GM21381 (cell line): ENCODE measurements at regions not wholly inside any gene's neighbourhood (a gene's known extent, or its start where the extent isn't known, plus 50 kb on each side); places are given as distances from the start of the nearest gene placed in this dataset.
"Not testable (repeated sequence)": the region's sequence is repeated elsewhere in the genome, so short reads cannot be mapped to it uniquely, and the experiment has no call there.

Source experiments
- ATAC-seq: cut with Tn5 transposase; IDR thresholded peaks from one replicate; pipeline ENCODE4 v1.9.1; 2021; ENCODE audit warnings: mild to moderate bottlenecking, moderate library complexity; ENCODE audit not compliant: unreplicated experiment

DNA sequence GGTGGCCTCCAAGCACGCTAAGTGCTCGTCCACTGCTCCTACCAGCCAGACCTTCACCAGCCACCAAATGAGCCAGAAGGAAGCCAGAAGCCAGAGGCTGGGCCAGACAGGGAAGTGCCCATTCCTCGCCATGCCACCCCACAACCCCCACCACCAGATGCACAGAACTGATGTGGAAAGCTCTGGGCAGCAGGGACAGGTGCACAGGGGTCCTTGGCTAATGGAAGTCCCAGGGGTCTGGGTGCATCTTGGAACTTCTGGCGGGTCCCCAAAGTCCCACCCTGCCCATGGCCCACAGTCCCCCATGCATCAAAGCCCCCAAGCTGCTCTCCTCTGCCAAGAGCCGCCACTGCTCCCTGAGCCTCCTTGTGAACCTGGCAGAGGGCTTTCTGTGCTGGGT, 173.1 kb upstream of the ID2 start:
- ATAC-seq = no peak

DNA sequence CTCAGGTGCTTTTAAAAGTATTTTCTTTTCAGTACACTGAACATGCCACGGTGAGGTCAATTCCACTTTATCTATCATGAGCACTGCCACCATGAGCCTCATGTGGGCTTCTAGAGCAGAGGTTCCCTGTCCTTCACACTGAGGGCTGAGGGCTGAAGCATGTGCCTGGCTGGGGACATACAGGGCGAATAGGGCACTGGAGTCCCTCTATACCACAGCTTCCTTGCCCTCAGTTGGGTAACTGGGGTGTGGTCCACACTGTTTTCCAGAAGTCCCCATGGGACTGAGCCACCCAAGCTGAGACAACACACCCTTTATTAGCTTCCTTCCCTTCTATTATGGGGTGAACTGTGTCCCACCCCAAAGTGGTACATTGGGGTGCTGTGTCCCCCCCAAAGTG, 172.2 kb upstream of the ID2 start:
- no peak for ATAC-seq

- not testable (repeated sequence) for ATAC-seq
These were observed 171.8 kb upstream of the ID2 start for GRCh38 chr2:8510055-8510454.

GRCh38 chr2:8510519-8510918, 171.3 kb upstream of the ID2 start:
- no peak for ATAC-seq

DNA sequence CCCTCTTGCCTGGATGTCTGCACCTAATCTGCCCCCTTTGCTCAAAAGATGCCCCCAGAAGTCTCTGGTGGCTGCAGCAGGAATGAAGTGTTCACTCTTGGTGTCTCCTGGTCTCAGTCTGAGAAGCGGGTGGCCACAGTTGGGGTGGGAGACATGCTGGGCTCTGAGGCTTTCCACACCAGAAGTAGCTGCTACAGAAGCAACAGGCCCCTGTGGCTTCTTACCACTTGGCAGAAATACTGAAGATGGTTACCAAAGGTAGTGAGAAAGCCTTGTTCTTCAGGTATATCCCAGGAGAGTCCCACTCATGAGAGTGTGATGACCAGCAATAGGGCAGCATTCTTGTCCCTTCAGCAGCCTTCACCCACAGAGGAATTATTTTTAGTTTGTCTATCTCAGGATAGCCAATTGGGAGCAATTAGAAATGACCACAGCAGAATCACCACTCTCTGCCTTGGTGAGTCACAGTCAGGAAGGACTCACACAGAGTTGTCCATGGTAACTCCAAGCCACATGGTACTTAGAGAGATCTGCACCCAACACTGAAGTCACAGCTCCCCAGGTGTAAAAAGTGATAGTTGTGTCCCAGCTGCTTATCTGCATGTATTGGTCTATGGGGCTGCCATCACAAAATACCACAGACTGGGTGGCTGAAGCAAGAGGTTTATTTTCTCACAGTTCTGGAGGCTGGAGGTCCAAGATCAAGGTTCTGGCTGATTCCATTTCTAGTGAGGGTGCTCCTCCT, 169.8 kb upstream of the ID2 start:
- ATAC-seq = no peak

DNA sequence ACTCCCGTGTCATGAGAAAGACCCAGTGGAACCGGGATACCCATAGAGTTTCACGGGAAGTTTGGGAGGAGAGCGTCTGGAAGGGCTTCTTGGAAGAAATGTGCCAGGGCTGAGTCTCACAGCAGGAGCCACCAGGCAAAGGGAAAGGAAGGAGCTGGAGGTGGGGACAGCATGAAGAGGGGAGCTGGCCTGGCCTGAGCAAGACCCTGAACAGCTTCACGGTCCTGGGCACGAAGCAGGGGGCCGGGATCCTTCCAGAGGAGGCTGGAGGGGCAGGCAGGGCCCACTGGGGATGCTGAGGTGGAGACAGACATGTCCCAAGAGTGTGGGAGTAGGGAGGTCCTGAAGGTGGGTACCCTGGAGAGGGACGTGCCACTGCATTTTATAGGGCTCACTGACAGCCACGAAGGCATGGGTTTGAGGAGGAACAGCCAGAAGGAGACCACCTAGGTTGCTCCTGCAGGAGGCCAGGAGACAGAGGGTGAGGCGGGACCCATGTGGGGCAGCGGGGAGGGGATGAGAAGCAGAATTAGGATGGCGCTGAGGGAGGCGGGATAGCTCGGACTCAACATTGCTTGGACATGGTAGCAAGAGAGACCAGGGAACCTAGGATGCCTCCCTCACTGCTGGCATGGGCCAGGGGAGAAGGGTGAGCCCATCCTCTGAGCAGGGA, 168.1 kb upstream of the ID2 start:
- ATAC-seq = no peak

DNA sequence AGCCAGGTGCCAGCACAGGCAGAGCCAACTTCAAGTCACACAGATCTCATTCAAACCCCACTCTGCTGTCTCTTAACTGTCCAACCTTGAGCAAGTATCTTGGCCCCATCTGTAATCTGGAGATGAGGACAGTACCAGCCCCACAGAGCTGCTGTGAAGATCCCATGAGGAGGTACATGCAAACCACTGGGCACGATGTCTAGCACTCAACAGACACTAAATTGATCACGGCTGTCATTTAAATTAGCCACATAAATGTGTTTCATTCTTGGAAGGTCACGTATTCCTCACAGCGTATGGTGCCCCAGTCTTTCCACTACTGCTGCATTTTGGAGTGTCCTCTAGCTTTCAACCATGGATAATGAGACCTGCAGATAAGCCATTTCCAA, 167.6 kb upstream of the ID2 start:
- ATAC-seq = no peak

GRCh38 chr2:8514796-8515758, 166.8 kb upstream of the ID2 start:
- ATAC-seq = peak; percentile 62

DNA sequence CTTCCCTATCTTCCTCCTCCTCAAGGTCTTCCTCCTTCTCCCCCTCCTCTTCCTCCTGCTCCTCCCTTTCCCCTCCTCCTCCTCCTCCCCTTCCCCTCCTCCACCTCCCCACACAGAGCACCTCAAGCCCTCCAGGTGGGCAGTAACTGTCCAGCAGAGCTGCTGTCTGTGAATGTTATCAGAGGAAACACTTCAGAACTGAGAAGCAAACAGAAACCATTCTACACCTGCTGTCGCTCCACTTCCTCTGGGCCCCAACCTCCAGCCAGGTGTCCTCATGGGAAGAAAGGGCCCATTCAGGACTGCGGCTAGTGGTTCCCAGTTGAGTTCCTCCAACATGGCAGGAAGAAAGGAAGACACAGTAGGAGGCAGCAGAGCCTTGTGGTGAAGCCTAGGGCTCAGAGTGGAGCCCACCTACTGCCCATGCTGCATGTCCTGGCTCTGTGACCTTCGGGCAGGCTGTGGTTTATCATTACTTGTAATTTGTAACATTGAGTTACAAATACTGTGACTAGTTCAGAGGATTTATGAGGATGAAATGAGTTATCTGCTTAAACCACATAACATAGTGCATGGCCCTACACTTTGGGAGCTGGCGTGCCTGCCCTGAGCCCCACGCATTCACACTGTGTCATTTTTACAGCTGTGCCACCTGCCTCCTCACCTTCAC, 165.9 kb upstream of the ID2 start:
- ATAC-seq = peak; percentile 40

DNA sequence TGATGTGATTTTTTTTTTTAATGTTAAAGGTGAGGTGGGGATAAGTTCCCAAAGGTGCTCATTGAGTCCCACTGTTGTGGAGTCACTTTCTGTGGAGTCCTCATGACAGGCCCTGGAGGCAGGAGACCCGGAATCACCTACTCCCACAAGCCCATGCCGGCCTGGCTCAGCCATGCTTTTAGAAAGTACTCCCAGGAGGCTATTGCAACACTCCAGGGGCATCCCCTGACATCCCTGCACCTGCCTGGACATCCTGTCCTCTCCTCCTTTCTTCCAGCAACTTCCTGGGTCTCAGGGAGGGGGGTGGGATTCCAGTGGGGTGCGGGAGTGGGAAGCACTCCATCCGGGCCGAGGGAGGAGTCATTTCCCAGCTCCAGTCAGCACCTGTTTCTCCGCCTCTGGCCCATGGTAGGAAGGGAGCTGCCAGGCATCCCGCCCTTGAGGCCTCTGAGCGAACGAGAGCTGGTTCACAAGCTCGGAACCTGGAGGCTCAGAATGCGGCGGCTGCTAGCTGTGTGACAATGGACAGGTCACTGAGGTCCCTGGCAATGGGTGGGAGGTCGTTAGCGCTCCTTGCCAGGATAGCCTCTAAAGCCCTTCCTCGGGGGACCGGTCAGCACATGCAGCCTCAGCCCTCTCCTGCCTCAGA, 163.9 kb upstream of the ID2 start:
- no peak for ATAC-seq

GRCh38 chr2:8518979-8519668, 162.7 kb upstream of the ID2 start:
- no peak for ATAC-seq

GRCh38 chr2:8520791-8521344, 161.0 kb upstream of the ID2 start:
- no peak for ATAC-seq

- no peak for ATAC-seq
These were observed 159.2 kb upstream of the ID2 start for GRCh38 chr2:8522687-8523086.

DNA sequence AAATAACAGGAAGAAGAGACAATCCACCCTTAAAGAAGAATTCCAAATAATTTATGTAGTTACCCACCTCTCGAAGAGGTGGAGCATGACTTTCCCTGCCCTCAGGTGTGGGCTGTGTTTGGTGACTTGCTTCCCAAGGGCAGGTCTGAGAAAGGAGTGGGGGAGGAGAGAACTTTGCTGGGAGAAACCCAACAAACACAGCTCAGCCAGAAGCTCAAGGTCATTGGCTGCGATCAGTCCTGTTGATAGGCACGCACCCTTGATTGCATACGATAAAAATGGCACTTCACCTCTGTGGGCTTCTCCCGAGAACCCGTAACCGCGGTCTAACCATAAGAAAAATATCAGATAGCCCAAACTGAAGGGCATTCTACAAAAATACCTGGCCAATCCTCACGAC, 157.5 kb upstream of the ID2 start:
- ATAC-seq = no peak

DNA sequence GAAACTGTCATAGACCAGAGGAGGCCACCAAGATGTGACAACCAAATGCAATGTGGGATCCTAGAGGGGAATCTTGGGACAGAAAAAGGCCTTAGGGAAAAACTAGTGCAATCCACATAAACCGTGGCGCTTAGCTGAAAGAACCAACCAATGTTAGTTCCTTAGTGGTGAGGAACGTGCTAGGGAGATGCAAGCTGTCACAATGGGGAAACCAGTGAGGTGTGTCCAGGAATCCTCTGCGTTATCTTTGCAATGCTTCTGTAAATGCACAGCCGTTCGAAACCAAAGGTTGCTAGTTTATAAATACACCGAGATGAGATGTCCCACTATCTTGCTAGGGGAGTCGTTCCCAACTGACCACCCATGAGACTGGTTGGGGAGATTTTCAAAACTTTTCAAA, 157.0 kb upstream of the ID2 start:
- no peak for ATAC-seq

- no peak for ATAC-seq
These were observed 156.6 kb upstream of the ID2 start for GRCh38 chr2:8525236-8525581.

GRCh38 chr2:8525582-8526402, 156.1 kb upstream of the ID2 start:
- peak; percentile 73 for ATAC-seq

GRCh38 chr2:8526403-8526696, 155.5 kb upstream of the ID2 start:
- ATAC-seq = no peak

- no peak for ATAC-seq
These were observed 154.8 kb upstream of the ID2 start for GRCh38 chr2:8527031-8527430.
